Loucy (cell line): ENCODE measurements at regions not wholly inside any gene's neighbourhood (a gene's known extent, or its start where the extent isn't known, plus 50 kb on each side); places are given as distances from the start of the nearest gene placed in this dataset.

Source experiments
- CTCF ChIP-seq: fragments of 200-600 bp; sonication (generic); conservative IDR thresholded peaks from 2 replicates; pipeline ENCODE4 v1.5.1; 2014; ENCODE audit warnings: mild to moderate bottlenecking, antibody characterized with exemption, low read length
- EZH2phosphoT487 ChIP-seq: fragments of 200-600 bp; IDR thresholded peaks from 2 replicates; pipeline ENCODE4 v1.6.1; 2018; ENCODE audit warnings: antibody characterized with exemption, mild to moderate bottlenecking, moderate library complexity, borderline replicate concordance

- TF ChIP-seq CTCF (no peak), EZH2phosphoT487 (no peak)
Observed at GRCh38 chr5:148011398-148012137, 52.2 kb upstream of the SPINK5 start.
